NCI-H526 (cell line): ENCODE measurements at regions not wholly inside any gene's neighbourhood (a gene's known extent, or its start where the extent isn't known, plus 50 kb on each side); places are given as distances from the start of the nearest gene placed in this dataset.
"Not testable (repeated sequence)": the region's sequence is repeated elsewhere in the genome, so short reads cannot be mapped to it uniquely, and the experiment has no call there.

Experiments used
- DNase-seq, 2 experiments: peaks; one replicate each; lab custom pipeline; 2025; lab: John Stamatoyannopoulos, UW

DNA sequence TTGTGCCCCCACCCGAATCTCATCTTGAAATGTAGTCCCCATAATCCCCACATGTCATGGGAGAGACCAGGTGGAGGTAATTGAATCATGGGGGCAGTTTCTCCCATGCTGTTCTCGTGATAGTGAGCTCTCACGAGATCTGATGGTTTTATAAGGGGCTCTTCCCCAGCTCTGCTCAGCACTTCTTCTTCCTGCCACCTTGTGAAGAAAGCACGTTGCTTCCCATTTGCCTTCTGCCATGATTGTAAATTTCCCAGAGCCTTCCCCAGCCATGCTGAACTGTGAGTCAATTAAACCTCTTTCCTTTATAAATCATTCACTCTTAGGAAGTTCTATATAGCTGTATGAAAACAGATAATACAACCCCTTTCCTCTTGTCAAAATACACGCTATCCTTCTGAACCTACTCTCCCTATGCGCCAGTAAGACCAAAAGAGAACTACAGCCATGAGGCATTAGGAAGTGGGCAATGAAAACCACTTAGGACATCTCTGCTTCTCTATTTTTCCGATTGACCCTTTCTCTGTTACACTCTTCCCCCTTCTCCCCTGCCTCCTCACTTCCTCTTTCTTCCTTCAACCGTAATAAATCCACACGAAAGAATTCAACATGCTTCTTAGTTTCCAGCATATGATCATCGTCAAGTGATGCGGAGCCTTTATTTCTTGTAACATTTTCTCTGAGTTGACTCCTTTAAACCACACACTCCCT lies 101.2 kb upstream of the WDR11 start:
- no peak for DNase-seq

DNA sequence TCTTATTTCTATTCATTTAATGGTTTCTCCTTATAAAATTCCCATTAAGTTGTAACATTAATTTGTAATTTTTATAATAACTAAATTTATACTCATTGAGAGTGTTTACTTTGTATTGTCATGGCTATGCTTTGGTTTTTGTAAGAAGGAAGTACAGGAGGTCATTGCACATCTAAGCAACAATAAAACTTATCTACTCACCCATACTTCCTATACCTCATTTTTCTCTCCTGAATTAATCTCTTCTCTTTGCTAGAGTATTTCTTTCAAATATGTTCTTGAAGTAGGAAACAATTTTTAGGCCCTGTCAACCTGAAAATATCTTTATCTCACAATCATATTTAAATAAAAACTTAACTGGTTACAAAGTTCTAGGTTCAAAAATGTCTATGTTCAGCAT lies 95.4 kb upstream of the WDR11 start:
- no peak for DNase-seq

DNA sequence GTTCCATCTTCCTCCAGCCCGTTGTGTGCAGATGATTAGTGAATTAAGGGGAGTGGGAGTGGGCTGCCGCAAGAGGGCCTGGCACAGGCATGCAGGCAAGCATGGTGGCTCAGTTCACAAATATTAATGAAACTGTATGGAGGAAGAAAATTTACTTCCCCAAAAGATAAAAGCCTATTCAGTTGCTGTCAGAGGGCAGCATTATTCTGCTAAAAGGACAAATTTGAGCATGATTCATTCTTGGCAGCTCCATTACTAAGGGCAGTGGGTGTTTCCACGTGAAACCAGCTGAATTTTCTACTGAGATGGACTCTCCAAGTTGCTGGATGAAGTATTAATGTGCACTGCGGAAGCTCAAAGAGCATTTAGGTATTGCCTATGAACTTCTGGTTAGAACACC lies 90.9 kb upstream of the WDR11 start:
- no peak for DNase-seq

DNA sequence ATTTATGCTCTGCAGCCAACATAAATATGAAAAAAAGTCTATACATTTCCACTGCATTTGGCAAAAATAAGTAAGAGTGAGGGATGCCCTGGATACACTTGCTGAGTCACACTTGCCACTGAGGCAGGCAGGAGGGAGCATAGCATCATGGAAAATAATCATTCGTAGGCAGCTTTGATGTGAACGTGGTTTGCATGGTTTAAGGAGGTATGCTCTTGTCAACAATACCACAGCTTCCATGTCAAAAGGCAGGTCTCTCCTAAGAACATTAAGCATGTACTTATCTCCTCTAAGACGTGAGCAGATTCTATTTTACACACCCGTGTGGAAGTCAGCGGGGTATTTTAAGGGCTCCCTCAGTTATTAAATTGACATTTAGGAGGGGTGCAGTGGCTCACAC lies 89.2 kb upstream of the WDR11 start:
- no peak for DNase-seq

- DNase-seq, result no peak
These were observed 85.8 kb upstream of the WDR11 start for GRCh38 chr10:120765226-120765803.

DNA sequence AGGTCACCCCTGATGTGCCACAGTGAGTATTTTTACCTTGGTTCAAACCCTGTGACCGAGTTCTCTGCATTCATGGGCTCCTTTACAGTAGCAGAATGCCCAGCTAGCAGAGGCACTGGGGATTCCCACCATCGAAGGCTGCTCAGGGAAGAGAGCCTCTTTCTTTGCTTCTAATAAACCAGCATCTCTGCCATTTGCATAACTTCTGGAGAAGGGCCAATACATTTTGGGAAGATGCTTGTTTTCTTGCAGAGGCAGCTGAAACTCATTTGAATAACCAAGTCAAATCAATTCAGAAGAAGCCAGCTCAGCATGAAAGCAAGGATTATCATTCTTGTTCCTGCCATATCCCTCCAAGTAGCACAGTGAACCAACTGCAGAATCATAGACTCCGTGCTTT lies 82.9 kb upstream of the WDR11 start:
- no peak for DNase-seq

DNA sequence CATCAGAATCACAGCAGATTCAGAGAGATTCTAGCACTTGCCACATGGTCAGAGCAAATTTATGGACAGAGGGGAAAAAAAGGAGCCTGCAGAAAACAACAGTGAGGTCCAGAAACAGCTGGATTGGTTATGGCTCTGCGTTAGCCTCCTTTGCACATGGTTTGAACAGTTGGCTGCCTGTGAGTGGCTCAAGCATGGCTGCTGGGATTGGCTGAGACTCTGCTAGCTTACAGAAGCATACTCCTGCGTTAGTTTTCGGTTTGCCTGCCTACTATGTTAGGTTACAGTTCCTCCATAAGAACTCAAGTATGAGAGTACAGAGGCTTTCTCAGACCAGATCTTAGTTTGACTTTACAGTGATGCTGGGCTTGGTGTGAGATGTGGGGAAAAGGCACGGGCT lies 80.7 kb upstream of the WDR11 start:
- DNase-seq, result no peak

DNA sequence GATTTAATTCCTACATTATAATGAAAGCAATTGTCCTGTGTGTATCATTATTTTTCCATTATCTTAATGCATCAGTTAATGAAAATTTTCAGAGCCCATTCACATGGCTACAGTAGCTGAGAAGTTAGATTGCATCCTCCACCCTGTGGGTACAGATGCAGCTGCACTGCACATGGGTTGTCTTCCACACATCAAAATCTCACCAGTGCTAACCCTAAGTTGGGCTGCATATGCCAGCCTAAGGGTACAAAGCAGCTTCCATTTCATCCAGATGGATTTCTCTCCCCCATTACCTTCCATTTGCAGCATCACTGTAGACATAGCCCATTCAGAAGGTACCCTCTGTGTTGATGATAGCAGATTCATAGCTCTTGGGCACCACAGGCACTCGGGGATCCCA lies 74.7 kb upstream of the WDR11 start:
- DNase-seq, result no peak

- DNase-seq, result no peak
These were observed 68.8 kb upstream of the WDR11 start for GRCh38 chr10:120782336-120782735.

GRCh38 chr10:120783098-120783497 lies 68.1 kb upstream of the WDR11 start:
- DNase-seq, result no peak

GRCh38 chr10:120783867-120784266 lies 67.3 kb upstream of the WDR11 start:
- DNase-seq, result no peak

GRCh38 chr10:120788771-120789170 lies 62.4 kb upstream of the WDR11 start:
- DNase-seq, result no peak

GRCh38 chr10:120789303-120790203 lies 61.6 kb upstream of the WDR11 start:
- no peak for DNase-seq

GRCh38 chr10:120791316-120791715 lies 59.8 kb upstream of the WDR11 start:
- DNase-seq, result no peak

- DNase-seq, result no peak
These were observed 58.1 kb upstream of the WDR11 start for GRCh38 chr10:120793088-120793487.

DNA sequence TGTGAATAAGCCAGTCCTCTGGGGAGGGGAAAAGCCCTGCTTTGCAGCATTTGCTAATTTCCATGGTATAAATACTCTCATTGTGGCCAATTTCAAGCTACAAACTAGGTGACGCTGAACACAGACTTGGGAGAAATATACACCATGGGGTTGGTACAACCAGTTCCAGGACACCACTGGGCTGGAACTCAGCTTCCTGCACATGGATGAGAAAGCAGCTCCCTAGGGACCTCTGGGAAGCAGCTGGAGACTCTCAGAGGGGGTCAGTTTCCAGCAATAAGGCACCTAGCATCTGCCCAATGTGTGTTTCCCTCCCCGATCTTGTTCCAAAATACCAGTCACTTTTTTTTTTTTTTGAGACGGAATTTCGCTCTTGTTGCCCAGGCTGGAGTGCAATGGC lies 56.8 kb upstream of the WDR11 start:
- DNase-seq, result peak in 1 of 2 experiments; percentile 12

DNA sequence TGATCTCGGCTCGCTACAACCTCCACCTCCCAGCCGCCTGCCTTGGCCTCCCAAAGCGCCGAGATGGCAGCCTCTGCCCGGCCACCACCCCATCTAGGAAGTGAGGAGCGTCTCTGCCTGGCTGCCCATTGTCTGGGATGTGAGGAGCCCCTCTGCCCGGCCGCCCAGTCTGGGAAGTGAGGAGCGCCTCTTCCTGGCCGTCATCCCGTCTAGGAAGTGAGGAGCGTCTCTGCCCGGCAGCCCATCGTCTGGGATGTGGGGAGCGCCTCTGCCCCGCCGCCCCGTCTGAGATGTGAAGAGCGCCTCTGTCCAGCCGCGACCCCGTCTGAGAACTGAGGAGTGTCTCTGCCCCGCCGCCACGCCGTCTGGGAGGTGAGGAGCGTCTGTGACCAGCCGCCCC lies 52.9 kb upstream of the WDR11 start:
- DNase-seq, result not testable (repeated sequence)

- no peak for DNase-seq
These were observed 51.3 kb upstream of the WDR11 start for GRCh38 chr10:120799849-120800248.

DNA sequence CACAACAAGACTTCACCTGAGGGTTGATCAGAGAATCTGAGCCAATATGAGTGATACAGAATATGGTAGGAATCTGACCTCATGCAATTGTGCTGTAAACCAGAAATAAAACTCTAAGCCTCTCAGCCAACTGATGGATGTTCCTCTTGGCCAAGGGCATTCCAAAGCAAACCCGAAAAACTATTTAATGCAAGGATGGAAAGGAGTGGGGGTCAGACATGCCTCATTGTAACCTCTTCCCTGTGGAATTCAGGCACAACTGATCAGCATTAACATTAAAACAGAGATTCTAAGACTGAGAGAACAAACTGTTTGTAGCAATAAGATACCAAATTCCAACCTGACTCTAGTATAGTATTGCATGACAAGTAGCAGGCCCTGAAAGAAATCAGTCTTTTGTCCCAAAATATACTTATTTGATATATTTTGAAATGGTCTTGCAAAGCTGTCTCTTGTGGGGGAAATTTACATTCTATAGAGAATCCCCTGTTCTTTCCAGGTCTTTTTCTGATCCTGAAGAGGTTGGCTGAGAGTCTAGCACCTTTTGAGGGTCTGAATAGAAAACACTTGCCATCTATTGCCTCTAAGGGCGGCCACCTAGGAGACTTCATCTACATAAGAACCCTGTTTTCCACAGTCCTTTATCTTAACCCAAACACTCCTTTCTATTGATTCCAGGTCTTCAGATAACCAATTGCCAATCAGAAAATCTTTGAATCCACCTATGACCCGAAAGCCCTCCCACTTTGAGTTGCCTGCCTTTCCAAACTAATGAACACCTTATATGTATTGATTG lies 50.4 kb upstream of the WDR11 start:
- no peak for DNase-seq
